Colonic mucosa (tissue), 4 donors: ENCODE measurements at regions not wholly inside any gene's neighbourhood (a gene's known extent, or its start where the extent isn't known, plus 50 kb on each side); places are given as distances from the start of the nearest gene placed in this dataset.

ENCODE experiments used
- DNase-seq: peaks from one replicate; pipeline ENCODE4 v3.0.0-alpha.2; 2020
- H3K27ac ChIP-seq: fragments of 200-600 bp; one replicate; pipeline ENCODE4 v1.8.0; 2021
- H3K27me3 ChIP-seq: fragments of 200-600 bp; one replicate; pipeline ENCODE4 v1.8.0; 2021
- H3K36me3 ChIP-seq: fragments of 200-600 bp; one replicate; pipeline ENCODE4 v1.8.0; 2021
- H3K4me1 ChIP-seq: fragments of 200-600 bp; one replicate; pipeline ENCODE4 v1.8.0; 2021; ENCODE audit warnings: mild to moderate bottlenecking
- H3K4me3 ChIP-seq: fragments of 200-600 bp; one replicate; pipeline ENCODE4 v1.8.0; 2021
- H3K9ac ChIP-seq, 2 donors: one replicate each; pipeline ENCODE4 v1.7.0; 2013; ENCODE audit warnings: control low read depth in 2 of 2, low read depth in 2 of 2, low read length in 2 of 2
- H3K9me3 ChIP-seq: fragments of 200-600 bp; one replicate; pipeline ENCODE4 v1.8.0; 2021
- intact Hi-C: fragments of 100-400 bp; cut with DNase I; formaldehyde crosslinking; loops from one replicate; pipeline ENCODE4 v1.14.1; 2022
- TF ChIP-seq, protein P1 (sequence below): fragments of 200-600 bp; IDR thresholded peaks from one replicate; pipeline ENCODE4 v1.8.0; 2022; ENCODE audit warnings: antibody characterized with exemption, mild to moderate bottlenecking
- donor health status: healthy.
- donor health status: DM: no; HTN: no; CAD: no.
- donor health status: DM: no; HTN: no; CAD: no.

DNA sequence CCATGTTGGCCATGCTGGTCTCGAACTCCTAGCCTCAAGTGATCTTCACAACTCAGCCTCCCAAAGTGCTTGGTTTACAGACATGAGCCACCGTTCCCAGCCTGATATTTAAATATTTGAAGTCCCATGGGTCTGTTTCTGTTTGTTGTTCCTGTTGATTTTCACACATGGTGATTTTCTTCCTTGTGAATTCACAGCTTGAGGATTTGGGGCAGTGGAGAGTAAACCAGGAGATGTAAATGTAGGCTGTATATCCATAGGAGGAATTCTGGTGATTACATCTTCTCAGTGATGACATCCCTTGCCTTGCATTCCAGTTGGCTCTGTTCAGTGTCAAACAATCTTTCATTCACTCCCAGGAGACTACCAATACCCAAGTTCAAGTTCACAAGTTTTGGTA, 471.9 kb downstream of the KCTD12 start:
- Histone ChIP-seq H3K27me3 (no peaks in the 10 kb centered on the region), H3K27ac (no peak overlapping the region), H3K36me3 (no peaks in the 10 kb centered on the region), H3K4me1 (no peaks in the 10 kb centered on the region), H3K9me3 (no peaks in the 10 kb centered on the region), H3K9ac (no peak overlapping the region), H3K4me3 (no peak overlapping the region)
- DNase-seq: no peak
- TF ChIP-seq, protein P1, sequence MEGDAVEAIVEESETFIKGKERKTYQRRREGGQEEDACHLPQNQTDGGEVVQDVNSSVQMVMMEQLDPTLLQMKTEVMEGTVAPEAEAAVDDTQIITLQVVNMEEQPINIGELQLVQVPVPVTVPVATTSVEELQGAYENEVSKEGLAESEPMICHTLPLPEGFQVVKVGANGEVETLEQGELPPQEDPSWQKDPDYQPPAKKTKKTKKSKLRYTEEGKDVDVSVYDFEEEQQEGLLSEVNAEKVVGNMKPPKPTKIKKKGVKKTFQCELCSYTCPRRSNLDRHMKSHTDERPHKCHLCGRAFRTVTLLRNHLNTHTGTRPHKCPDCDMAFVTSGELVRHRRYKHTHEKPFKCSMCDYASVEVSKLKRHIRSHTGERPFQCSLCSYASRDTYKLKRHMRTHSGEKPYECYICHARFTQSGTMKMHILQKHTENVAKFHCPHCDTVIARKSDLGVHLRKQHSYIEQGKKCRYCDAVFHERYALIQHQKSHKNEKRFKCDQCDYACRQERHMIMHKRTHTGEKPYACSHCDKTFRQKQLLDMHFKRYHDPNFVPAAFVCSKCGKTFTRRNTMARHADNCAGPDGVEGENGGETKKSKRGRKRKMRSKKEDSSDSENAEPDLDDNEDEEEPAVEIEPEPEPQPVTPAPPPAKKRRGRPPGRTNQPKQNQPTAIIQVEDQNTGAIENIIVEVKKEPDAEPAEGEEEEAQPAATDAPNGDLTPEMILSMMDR: no peak
- intact Hi-C loops: no loop called here

DNA sequence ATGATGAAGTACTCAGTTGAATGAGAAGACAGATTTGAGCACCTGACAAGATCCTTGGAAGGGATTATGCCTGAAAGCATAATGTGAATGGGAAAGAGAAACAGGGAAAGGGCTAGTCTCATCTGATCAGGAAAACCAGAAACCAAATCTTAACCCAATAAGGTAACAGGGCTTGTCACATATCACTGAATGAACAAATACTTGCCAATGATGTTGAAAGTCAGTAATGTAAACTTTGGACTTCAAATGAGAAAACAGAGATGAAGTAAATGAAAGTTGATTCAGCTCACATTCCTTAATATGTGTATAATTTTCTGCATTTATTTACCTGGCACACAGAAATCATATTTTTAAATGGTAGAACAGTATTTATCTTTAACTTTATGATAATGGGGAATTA, 480.0 kb downstream of the KCTD12 start:
- no peak overlapping the region for H3K27ac ChIP-seq
- TF ChIP-seq, protein P1: no peak
- H3K9ac ChIP-seq: no peak overlapping the region
- H3K4me1 ChIP-seq: no peaks in the 10 kb centered on the region
- H3K36me3 ChIP-seq: no peaks in the 10 kb centered on the region
- H3K9me3 ChIP-seq: no peaks in the 10 kb centered on the region
- intact Hi-C loops: no loop called here
- H3K4me3 ChIP-seq: no peak overlapping the region
- no peak for DNase-seq
- H3K27me3 ChIP-seq: no peaks in the 10 kb centered on the region

DNA sequence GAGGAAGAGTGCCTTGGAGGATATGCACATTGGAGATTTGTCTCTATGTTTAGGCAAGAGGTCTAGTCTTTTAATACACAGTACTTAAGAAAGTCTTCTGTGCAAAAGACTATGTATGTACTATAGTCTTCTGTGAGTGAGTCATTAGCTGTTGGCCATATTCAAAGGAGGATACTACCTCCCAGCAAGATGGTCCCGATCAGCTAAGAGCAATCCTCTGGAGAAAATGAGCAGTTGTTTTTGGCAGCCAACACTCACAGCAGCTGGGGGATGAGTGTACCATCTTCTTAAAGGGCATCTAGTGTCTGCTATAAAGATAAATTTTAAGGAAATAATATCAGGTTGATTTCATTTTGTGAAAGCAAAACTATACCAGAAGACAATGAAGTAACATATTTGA, 487.8 kb downstream of the KCTD12 start:
- TF ChIP-seq, protein P1: no peak
- Histone ChIP-seq H3K9me3 (no peaks in the 10 kb centered on the region), H3K27me3 (no peaks in the 10 kb centered on the region), H3K4me3 (no peak overlapping the region), H3K4me1 (no peaks in the 10 kb centered on the region), H3K36me3 (no peaks in the 10 kb centered on the region), H3K9ac (no peak overlapping the region), H3K27ac (no peak overlapping the region)
- DNase-seq: no peak
- intact Hi-C loops: no loop called here

DNA sequence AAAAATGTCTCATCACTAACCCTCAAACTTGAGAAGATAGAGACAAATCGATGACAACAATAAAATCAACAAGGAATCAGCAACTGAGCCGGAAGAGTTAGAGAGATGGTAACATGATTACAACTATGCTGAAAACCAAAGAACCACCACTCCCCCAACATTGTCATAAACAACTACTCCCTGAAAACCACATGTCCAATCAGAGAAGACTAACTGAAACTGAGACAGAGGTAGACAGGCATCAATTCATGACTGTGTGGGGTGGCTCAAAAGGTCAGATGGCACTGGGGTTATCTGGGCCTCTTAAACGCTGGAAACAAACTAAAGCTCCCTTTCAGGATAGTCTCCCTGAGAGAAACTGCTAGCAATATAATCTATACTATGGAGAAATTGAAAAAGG, 488.8 kb downstream of the KCTD12 start:
- intact Hi-C loops: no loop called here
- TF ChIP-seq, protein P1: no peak
- H3K27ac ChIP-seq: no peak overlapping the region
- no peaks in the 10 kb centered on the region for H3K4me1 ChIP-seq
- no peaks in the 10 kb centered on the region for H3K9me3 ChIP-seq
- H3K27me3 ChIP-seq: no peaks in the 10 kb centered on the region
- H3K36me3 ChIP-seq: no peaks in the 10 kb centered on the region
- no peak overlapping the region for H3K9ac ChIP-seq
- no peak overlapping the region for H3K4me3 ChIP-seq
- no peak for DNase-seq

DNA sequence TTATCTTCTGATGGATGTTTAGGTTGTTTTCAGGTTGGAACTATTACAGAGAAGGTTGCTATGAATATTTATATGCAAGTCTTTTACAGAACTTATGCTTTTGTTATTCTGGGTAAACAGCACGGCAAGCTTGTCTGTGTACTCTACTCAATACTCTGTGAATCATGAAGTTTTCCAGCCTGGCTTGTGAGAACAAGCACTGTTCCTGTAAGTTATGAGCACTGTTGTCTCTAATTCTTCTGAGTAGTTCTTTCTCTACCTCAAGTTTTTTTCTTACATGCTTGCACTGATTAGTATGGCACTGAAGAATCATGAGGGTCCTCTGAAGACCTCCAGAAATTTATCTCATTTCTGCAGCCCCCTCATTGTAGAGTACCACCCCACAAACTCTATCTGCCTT, 496.9 kb downstream of the KCTD12 start:
- Histone ChIP-seq H3K9me3 (no peaks in the 10 kb centered on the region), H3K4me3 (no peak overlapping the region), H3K27ac (no peak overlapping the region), H3K27me3 (no peaks in the 10 kb centered on the region), H3K9ac (no peak overlapping the region), H3K4me1 (no peaks in the 10 kb centered on the region), H3K36me3 (no peaks in the 10 kb centered on the region)
- intact Hi-C loops: no loop called here
- no peak for DNase-seq
- TF ChIP-seq, protein P1: no peak

- no peak overlapping the region for H3K9ac ChIP-seq
- no peak overlapping the region for H3K27ac ChIP-seq
- no peaks in the 10 kb centered on the region for H3K9me3 ChIP-seq
- TF ChIP-seq, protein P1: no peak
- no peaks in the 10 kb centered on the region for H3K27me3 ChIP-seq
- intact Hi-C loops: no loop called here
- no peak for DNase-seq
- H3K36me3 ChIP-seq: no peaks in the 10 kb centered on the region
- H3K4me3 ChIP-seq: no peak overlapping the region
- H3K4me1 ChIP-seq: no peaks in the 10 kb centered on the region
Measured at GRCh38 chr13:76387566-76387965, 498.6 kb downstream of the KCTD12 start.
